WTC11 (cell line): ENCODE measurements at regions not wholly inside any gene's neighbourhood (a gene's known extent, or its start where the extent isn't known, plus 50 kb on each side); places are given as distances from the start of the nearest gene placed in this dataset.
"Not testable (repeated sequence)": the region's sequence is repeated elsewhere in the genome, so short reads cannot be mapped to it uniquely, and the experiment has no call there.

Experiments used
- ATAC-seq: fragments of 200-7000 bp; cut with Tn5 transposase; 2 replicates; pipeline ENCODE4 v1.10.0; 2021; ENCODE audit warnings: mild to moderate bottlenecking, moderate library complexity
- CTCF ChIA-PET: fragments of 300-600 bp; sonication (Branson Sonifier 250); formaldehyde crosslinking; loops from one replicate; lab custom pipeline; 2021; ENCODE audit warnings: antibody characterized with exemption; lab: Charles Lee
- POLR2A ChIA-PET: fragments of 350-600 bp; sonication (Branson Sonifier 250); formaldehyde crosslinking; loops from one replicate; lab custom pipeline; 2021; ENCODE audit warnings: antibody characterized with exemption; lab: Charles Lee
- DNase-seq: peaks from one replicate; pipeline ENCODE4 v3.0.0; 2021; ENCODE audit warnings: low spot score
- H3K27ac Mint-ChIP-seq: 2 replicates; pipeline ENCODE4 v1.8.0; 2021; ENCODE audit warnings: mixed read lengths
- H3K27me3 Mint-ChIP-seq: 2 replicates; pipeline ENCODE4 v1.8.0; 2021; ENCODE audit warnings: low read depth, mild to moderate bottlenecking, moderate library complexity, mixed read lengths
- H3K36me3 Mint-ChIP-seq: 2 replicates; pipeline ENCODE4 v1.8.0; 2021; ENCODE audit warnings: mixed read lengths
- H3K4me1 Mint-ChIP-seq: 2 replicates; pipeline ENCODE4 v1.8.0; 2022; ENCODE audit warnings: mixed read lengths
- H3K4me3 Mint-ChIP-seq: 2 replicates; pipeline ENCODE4 v1.8.0; 2021; ENCODE audit warnings: mild to moderate bottlenecking, moderate library complexity, mixed read lengths
- H3K9me3 Mint-ChIP-seq: 2 replicates; pipeline ENCODE4 v1.8.0; 2021; ENCODE audit warnings: mixed read lengths
- CBFB ChIP-seq: sonication (generic); formaldehyde crosslinking; IDR thresholded peaks from 2 replicates; pipeline ENCODE4 v1.8.1; 2022; ENCODE audit warnings: mild to moderate bottlenecking, low read depth, missing genetic modification reagents
- E2F5 ChIP-seq: sonication (generic); formaldehyde crosslinking; IDR thresholded peaks from 2 replicates; pipeline ENCODE4 v1.8.1; 2022; ENCODE audit warnings: mild to moderate bottlenecking, moderate library complexity, missing genetic modification reagents
- ELF4 ChIP-seq: sonication (generic); formaldehyde crosslinking; IDR thresholded peaks from 2 replicates; pipeline ENCODE4 v1.8.1; 2022; ENCODE audit warnings: low read depth, mild to moderate bottlenecking, moderate library complexity, missing genetic modification reagents
- IRF1 ChIP-seq: sonication (generic); formaldehyde crosslinking; IDR thresholded peaks from 2 replicates; pipeline ENCODE4 v1.8.0; 2023; ENCODE audit warnings: missing genetic modification reagents
- MYBL2 ChIP-seq: sonication (generic); formaldehyde crosslinking; IDR thresholded peaks from 2 replicates; pipeline ENCODE4 v1.8.1; 2023; ENCODE audit warnings: mild to moderate bottlenecking, moderate library complexity, missing genetic modification reagents
- NFATC4 ChIP-seq: fragments of 250-450 bp; sonication (Bioruptor Pico); IDR thresholded peaks from 2 replicates; pipeline ENCODE4 v1.9.0; 2021; ENCODE audit warnings: mild to moderate bottlenecking
- NR2C2 ChIP-seq: sonication (generic); formaldehyde crosslinking; IDR thresholded peaks from 2 replicates; pipeline ENCODE4 v1.8.0; 2022; ENCODE audit warnings: mild to moderate bottlenecking, missing genetic modification reagents
- SP1 ChIP-seq: sonication (generic); formaldehyde crosslinking; conservative IDR thresholded peaks from 2 replicates; pipeline ENCODE4 v1.8.1; 2022; ENCODE audit warnings: missing genetic modification reagents
- TP53 ChIP-seq: sonication (generic); formaldehyde crosslinking; IDR thresholded peaks from 2 replicates; pipeline ENCODE4 v1.8.1; 2023; ENCODE audit warnings: mild to moderate bottlenecking, missing genetic modification reagents
- USF1 ChIP-seq: sonication (generic); formaldehyde crosslinking; IDR thresholded peaks from 2 replicates; pipeline ENCODE4 v1.8.0; 2022; ENCODE audit warnings: mild to moderate bottlenecking, missing genetic modification reagents
- USF2 ChIP-seq: sonication (generic); formaldehyde crosslinking; IDR thresholded peaks from 2 replicates; pipeline ENCODE4 v1.8.1; 2023; ENCODE audit warnings: mild to moderate bottlenecking, missing genetic modification reagents, moderate library complexity
- ZNF121 ChIP-seq: sonication (generic); formaldehyde crosslinking; IDR thresholded peaks from 2 replicates; pipeline ENCODE4 v1.8.0; 2023; ENCODE audit warnings: missing genetic modification reagents
- ZNF219 ChIP-seq: sonication (generic); formaldehyde crosslinking; IDR thresholded peaks from 2 replicates; pipeline ENCODE4 v1.8.0; 2023; ENCODE audit warnings: missing genetic modification reagents, mild to moderate bottlenecking, borderline replicate concordance
- TF ChIP-seq, protein P1 (sequence below): fragments of 250-450 bp; sonication (Bioruptor Pico); IDR thresholded peaks from 2 replicates; pipeline ENCODE4 v1.9.0; 2021; ENCODE audit warnings: mild to moderate bottlenecking
- TF ChIP-seq, protein P2 (sequence below): sonication (generic); formaldehyde crosslinking; IDR thresholded peaks from 2 replicates; pipeline ENCODE4 v1.8.0; 2022; ENCODE audit warnings: mild to moderate bottlenecking, missing genetic modification reagents
- TF ChIP-seq, protein P3 (sequence below): fragments of 250-450 bp; sonication (Bioruptor Pico); IDR thresholded peaks from 2 replicates; pipeline ENCODE4 v1.9.0; 2021; ENCODE audit warnings: moderate library complexity, mild to moderate bottlenecking, inconsistent platforms, borderline replicate concordance
- TF ChIP-seq, protein P4 (sequence below): sonication (generic); formaldehyde crosslinking; IDR thresholded peaks from 2 replicates; pipeline ENCODE4 v1.8.1; 2023; ENCODE audit warnings: mild to moderate bottlenecking, missing genetic modification reagents

- no peak overlapping the region for H3K4me3 Mint-ChIP-seq
- H3K4me1 Mint-ChIP-seq: no peaks in the 10 kb centered on the region
- ChIA-PET CTCF (no interaction called here), POLR2A (no interaction called here)
- ATAC-seq: no peak
- TF ChIP-seq CBFB (CRISPR knock-in tag) (no peak), NFATC4 (no peak)
- no peak overlapping the region for H3K27ac Mint-ChIP-seq
- no peaks in the 10 kb centered on the region for H3K9me3 Mint-ChIP-seq
- DNase-seq: no peak
- no peaks in the 10 kb centered on the region for H3K27me3 Mint-ChIP-seq
- no peaks in the 10 kb centered on the region for H3K36me3 Mint-ChIP-seq
These were observed 1699.6 kb downstream of the OTOL1 start for GRCh38 chr3:163196245-163196644.

DNA sequence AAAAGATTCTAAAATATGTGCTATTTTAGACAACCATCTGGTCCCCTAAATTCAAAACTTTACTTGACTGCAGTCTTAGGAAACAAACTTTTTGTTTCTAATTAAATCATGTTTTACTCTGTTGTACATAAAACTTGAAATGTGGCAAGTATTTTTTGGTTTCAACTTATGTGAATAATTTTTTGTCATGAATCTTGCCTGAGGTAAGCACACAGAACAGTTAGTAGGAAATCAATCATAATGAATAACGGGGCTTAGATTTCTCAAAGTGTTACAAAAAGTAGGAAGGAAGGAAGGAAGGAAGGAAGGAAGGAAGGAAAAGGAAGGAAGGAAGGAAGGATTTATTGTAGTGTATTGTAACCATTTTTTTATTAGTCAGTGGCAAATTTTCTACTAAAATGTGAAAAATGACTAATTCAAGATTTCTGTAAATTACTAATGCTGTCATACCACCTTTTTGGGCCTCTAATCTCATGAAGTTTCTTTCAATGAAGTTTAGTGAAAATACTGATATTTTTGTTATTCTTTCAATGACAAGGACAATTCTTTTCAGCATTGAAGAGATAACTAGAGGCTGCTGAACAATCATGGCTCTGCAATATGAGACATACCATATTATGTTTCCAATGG, 1689.2 kb downstream of the OTOL1 start:
- H3K4me1 Mint-ChIP-seq: no peaks in the 10 kb centered on the region
- ChIA-PET CTCF (no interaction called here), POLR2A (no interaction called here)
- no peak for DNase-seq
- H3K4me3 Mint-ChIP-seq: no peak overlapping the region
- TF ChIP-seq NFATC4: no peak
- TF ChIP-seq IRF1: no peak
- no peak for TF ChIP-seq MYBL2
- no peaks in the 10 kb centered on the region for H3K36me3 Mint-ChIP-seq
- no peak for ATAC-seq
- peaks cover 13% of the 10 kb centered on the region for H3K9me3 Mint-ChIP-seq
- H3K27ac Mint-ChIP-seq: no peak overlapping the region
- no peaks in the 10 kb centered on the region for H3K27me3 Mint-ChIP-seq

DNA sequence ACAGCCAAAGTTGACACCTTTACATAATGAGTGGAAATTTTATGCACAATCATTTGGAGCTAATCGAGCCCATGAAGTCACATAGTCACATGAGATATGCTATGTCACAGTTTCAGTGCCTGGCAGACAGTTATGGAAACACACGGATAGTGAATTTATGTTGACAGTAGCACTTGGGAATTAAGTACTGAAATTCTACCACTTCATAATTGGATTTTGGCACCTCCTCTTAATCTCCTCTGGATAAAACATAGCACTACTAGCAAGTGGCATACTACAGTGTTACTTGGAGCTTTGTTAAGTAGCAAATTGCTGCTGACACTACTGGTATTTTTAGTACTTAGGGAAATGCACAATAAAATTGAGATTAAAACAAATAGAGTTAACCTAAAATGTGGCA, 1679.4 kb downstream of the OTOL1 start:
- no peak for DNase-seq
- Mint-ChIP-seq H3K4me3 (no peak overlapping the region), H3K4me1 (0 out of 2 replicates have a peak, but pooled peaks cover 2% of the 10 kb centered on the region), H3K9me3 (peaks cover 26% of the 10 kb centered on the region), H3K36me3 (peaks cover 4% of the 10 kb centered on the region), H3K27ac (no peak overlapping the region; the same call in 1 of the 2 replicates), H3K27me3 (no peaks in the 10 kb centered on the region)
- TF ChIP-seq, protein P1, sequence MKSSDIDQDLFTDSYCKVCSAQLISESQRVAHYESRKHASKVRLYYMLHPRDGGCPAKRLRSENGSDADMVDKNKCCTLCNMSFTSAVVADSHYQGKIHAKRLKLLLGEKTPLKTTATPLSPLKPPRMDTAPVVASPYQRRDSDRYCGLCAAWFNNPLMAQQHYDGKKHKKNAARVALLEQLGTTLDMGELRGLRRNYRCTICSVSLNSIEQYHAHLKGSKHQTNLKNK: no peak
- TF ChIP-seq ZNF121: no peak
- TF ChIP-seq, protein P2, sequence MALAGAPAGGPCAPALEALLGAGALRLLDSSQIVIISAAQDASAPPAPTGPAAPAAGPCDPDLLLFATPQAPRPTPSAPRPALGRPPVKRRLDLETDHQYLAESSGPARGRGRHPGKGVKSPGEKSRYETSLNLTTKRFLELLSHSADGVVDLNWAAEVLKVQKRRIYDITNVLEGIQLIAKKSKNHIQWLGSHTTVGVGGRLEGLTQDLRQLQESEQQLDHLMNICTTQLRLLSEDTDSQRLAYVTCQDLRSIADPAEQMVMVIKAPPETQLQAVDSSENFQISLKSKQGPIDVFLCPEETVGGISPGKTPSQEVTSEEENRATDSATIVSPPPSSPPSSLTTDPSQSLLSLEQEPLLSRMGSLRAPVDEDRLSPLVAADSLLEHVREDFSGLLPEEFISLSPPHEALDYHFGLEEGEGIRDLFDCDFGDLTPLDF (CRISPR knock-in tag): no peak
- TF ChIP-seq ELF4: no peak
- no peak for TF ChIP-seq NR2C2 (CRISPR knock-in tag)
- TF ChIP-seq, protein P3, sequence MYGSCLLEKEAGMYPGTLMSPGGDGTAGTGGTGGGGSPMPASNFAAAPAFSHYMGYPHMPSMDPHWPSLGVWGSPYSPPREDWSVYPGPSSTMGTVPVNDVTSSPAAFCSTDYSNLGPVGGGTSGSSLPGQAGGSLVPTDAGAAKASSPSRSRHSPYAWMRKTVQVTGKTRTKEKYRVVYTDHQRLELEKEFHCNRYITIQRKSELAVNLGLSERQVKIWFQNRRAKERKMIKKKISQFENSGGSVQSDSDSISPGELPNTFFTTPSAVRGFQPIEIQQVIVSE (CRISPR knock-in tag): no peak
- TF ChIP-seq ZNF219 (CRISPR knock-in tag): no peak
- no peak for TF ChIP-seq USF2 (CRISPR knock-in tag)
- TF ChIP-seq USF1 (CRISPR knock-in tag): no peak
- TF ChIP-seq SP1: no peak
- TF ChIP-seq, protein P4, sequence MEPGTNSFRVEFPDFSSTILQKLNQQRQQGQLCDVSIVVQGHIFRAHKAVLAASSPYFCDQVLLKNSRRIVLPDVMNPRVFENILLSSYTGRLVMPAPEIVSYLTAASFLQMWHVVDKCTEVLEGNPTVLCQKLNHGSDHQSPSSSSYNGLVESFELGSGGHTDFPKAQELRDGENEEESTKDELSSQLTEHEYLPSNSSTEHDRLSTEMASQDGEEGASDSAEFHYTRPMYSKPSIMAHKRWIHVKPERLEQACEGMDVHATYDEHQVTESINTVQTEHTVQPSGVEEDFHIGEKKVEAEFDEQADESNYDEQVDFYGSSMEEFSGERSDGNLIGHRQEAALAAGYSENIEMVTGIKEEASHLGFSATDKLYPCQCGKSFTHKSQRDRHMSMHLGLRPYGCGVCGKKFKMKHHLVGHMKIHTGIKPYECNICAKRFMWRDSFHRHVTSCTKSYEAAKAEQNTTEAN (CRISPR knock-in tag): no peak
- no peak for TF ChIP-seq E2F5 (CRISPR knock-in tag)
- no peak for TF ChIP-seq TP53 (CRISPR knock-in tag)
- POLR2A ChIA-PET: no interaction called here
- CTCF ChIA-PET: no interaction called here
- no peak for ATAC-seq

DNA sequence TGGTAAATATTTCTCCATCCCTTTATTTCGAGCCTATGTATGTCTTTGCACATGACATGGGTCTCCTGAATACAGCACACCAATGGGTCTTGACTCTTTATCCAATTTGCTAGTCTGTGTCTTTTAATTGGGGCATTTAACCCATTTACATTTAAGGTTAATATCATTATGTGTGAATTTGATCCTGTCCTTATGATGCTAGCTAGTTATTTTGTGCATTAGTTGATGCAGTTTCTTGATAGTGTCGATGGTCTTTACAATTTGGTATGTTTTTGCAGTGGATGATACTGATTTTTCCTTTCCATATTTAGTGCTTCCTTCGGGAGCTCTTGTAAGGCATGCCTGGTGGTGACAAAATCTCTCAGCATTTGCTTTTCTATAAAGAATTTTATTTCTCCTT, 1675.9 kb downstream of the OTOL1 start:
- H3K27ac Mint-ChIP-seq, H3K4me1 Mint-ChIP-seq, DNase-seq, CTCF ChIA-PET, H3K4me3 Mint-ChIP-seq, POLR2A ChIA-PET, H3K36me3 Mint-ChIP-seq, H3K27me3 Mint-ChIP-seq, ATAC-seq: not testable (repeated sequence)
- H3K9me3 Mint-ChIP-seq: peaks cover 31% of the 10 kb centered on the region
